AG04450 (cell line): ENCODE measurements at regions not wholly inside any gene's neighbourhood (a gene's known extent, or its start where the extent isn't known, plus 50 kb on each side); places are given as distances from the start of the nearest gene placed in this dataset.

ENCODE experiments used
- CTCF ChIA-PET: fragments of 300-600, 350-600 bp; formaldehyde crosslinking; extraction: SDS; loops from one replicate; lab custom pipeline; 2022; ENCODE audit warnings: antibody characterized with exemption, inconsistent platforms; lab: Charles Lee
- POLR2A ChIA-PET: fragments of 350-600 bp; formaldehyde crosslinking; extraction: SDS; loops from one replicate; lab custom pipeline; 2021; ENCODE audit warnings: antibody characterized with exemption, inconsistent platforms; lab: Yijun Ruan, JAX
- DNase-seq: peaks from one replicate; pipeline ENCODE4 v3.0.0-alpha.2; 2011; ENCODE audit warnings: low read depth, low spot score
- H3K27ac ChIP-seq: one replicate; pipeline ENCODE4 v1.5.1; 2012; ENCODE audit warnings: low read depth, low read length, control low read depth
- H3K27me3 ChIP-seq: one replicate; pipeline ENCODE4 v1.6.0; 2012; ENCODE audit warnings: low read length; ENCODE audit not compliant: control insufficient read depth, insufficient read depth
- H3K4me3 ChIP-seq: 2 replicates; pipeline ENCODE4 v1.5.1; 2011; ENCODE audit warnings: mild to moderate bottlenecking, low read depth, low read length, control low read depth
- H3K9me3 ChIP-seq: 2 replicates; pipeline ENCODE4 v1.5.1; 2012; ENCODE audit warnings: low read length; ENCODE audit not compliant: control insufficient read depth, insufficient read depth
- TF ChIP-seq, protein P1 (sequence below): IDR thresholded peaks from 2 replicates; pipeline ENCODE4 v1.5.1; 2011; ENCODE audit warnings: low read depth, low read length, control low read depth, inconsistent platforms

DNA sequence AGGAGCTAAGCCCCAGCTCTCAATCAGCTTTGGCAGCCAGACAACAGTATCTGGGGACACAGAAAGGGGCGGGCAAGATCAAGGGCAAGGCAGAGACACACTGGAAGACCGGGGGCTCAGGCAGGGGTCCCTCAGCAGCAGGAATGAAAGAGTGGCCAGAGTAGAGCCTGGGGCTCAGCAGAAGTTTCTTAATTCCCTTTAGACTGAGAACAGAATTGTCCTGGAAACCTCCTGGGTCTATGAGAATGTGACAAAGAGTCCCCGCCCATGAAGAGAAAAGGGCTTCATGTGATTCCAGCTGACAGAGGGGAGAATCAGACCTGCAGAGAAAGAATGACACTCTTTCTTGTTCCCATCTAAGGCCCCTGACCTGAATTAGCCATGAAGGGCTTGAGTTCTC is 95.2 kb upstream of the CTNNB1 start:
- H3K27ac ChIP-seq, result no peak overlapping the region
- H3K4me3 ChIP-seq, result no peak overlapping the region
- TF ChIP-seq, protein P1, sequence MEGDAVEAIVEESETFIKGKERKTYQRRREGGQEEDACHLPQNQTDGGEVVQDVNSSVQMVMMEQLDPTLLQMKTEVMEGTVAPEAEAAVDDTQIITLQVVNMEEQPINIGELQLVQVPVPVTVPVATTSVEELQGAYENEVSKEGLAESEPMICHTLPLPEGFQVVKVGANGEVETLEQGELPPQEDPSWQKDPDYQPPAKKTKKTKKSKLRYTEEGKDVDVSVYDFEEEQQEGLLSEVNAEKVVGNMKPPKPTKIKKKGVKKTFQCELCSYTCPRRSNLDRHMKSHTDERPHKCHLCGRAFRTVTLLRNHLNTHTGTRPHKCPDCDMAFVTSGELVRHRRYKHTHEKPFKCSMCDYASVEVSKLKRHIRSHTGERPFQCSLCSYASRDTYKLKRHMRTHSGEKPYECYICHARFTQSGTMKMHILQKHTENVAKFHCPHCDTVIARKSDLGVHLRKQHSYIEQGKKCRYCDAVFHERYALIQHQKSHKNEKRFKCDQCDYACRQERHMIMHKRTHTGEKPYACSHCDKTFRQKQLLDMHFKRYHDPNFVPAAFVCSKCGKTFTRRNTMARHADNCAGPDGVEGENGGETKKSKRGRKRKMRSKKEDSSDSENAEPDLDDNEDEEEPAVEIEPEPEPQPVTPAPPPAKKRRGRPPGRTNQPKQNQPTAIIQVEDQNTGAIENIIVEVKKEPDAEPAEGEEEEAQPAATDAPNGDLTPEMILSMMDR, result no peak
- CTCF ChIA-PET, result no interaction called here
- no peaks in the 10 kb centered on the region for H3K27me3 ChIP-seq
- no peak for DNase-seq
- POLR2A ChIA-PET, result no interaction called here
- H3K9me3 ChIP-seq, result no peaks in the 10 kb centered on the region

DNA sequence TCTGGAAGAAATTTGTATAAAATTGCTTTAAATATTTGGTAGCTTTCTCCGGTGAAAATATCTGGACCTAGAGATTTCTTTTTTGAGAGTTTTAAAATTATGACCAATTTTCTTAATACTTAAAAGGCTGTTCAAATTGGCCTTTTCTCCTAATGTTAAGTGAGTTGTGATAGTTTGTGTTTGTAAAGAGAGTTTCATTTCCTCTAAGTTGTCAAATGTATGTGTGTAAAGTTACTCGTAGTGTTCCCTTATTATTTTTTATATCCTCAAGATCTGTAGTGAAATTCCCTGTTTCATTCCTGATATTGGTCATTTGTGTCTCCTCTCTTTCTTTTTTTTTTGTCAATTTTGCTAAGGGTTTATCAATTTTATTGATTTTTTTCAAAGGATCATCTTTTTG is 92.6 kb upstream of the CTNNB1 start:
- ChIA-PET POLR2A (interaction anchor here (0.7 kb wide), 1 partner anchor 10 kb away, joined by 8 read pairs; no protein-coding TSS in a partner anchor), CTCF (no interaction called here)
- Histone ChIP-seq H3K4me3 (no peak overlapping the region), H3K27ac (no peak overlapping the region), H3K27me3 (no peaks in the 10 kb centered on the region), H3K9me3 (no peaks in the 10 kb centered on the region)
- no peak for DNase-seq
- TF ChIP-seq, protein P1, result no peak

DNA sequence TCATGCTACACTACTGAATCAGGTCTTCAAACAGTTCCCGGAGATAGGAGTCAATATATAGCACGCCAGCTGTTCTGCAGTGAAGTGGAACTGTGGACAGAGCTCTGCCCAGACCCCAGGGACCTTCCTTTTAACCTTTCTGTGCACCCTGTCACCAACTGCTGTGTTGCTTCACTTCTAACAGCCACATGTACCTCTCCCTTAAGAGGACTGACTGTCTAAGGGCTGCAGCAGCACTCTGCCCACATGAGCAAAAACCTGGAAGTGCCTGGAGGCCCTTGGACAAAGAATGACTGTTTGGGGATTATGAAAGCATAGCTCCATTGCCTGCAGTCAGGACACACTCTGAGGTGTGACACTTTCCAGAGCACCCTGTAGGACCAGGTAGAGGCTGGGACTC is 88.3 kb upstream of the CTNNB1 start:
- ChIA-PET CTCF (no interaction called here), POLR2A (no interaction called here)
- Histone ChIP-seq H3K27me3 (no peaks in the 10 kb centered on the region), H3K9me3 (no peaks in the 10 kb centered on the region), H3K27ac (no peak overlapping the region), H3K4me3 (no peak overlapping the region)
- TF ChIP-seq, protein P1, result no peak
- no peak for DNase-seq

DNA sequence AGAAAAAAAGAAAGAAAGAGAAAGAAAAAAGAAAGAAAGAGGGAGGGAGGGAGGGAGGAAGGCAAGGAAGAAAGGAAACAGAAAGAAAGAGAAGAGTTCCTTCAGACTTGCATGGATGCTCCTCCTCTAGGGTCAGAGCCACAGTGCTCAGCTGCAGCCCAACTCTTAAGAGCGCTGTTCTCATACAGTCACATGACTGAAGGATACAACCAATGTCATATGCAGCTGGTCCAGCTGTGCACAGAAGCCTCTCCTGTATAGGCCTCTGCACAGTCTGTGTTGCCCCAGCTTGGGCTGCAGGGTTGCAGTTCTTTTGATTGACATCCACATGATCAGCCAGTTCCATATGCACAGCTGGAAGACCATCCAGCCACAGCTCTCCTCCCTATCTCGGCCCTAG is 86.8 kb upstream of the CTNNB1 start:
- Histone ChIP-seq H3K27me3 (no peaks in the 10 kb centered on the region), H3K27ac (no peak overlapping the region), H3K9me3 (no peaks in the 10 kb centered on the region; the same call in 1 of the 2 replicates), H3K4me3 (no peak overlapping the region)
- POLR2A ChIA-PET, result no interaction called here
- no peak for DNase-seq
- CTCF ChIA-PET, result no interaction called here
- TF ChIP-seq, protein P1, result no peak

DNA sequence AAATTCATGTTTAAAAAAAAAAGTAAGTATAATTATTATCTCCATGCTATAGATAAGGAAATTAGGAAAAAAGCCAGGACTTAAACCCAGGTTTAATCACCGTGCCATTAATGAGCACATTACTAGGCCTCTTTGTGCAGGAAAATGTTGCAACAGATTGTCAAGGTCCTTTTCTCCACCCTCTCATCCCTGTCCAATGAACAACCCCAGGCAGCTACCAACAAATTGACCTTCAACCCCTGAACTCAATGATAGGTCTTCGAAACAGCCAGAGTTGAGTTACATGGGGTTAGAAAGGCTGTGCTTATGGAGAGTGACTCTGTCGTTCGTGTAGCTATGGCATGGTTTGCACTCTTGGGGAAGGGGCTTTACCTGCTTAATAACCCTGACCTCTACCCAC is 84.2 kb upstream of the CTNNB1 start:
- Histone ChIP-seq H3K27me3 (no peaks in the 10 kb centered on the region), H3K27ac (no peak overlapping the region), H3K9me3 (no peaks in the 10 kb centered on the region; the same call in 1 of the 2 replicates), H3K4me3 (no peak overlapping the region)
- ChIA-PET CTCF (no interaction called here), POLR2A (no interaction called here)
- no peak for DNase-seq
- TF ChIP-seq, protein P1, result no peak
